ENCODE measurements at regions not wholly inside any gene's neighbourhood (a gene's known extent, or its start where the extent isn't known, plus 50 kb on each side); places are given as distances from the start of the nearest gene placed in this dataset.
A peak's percentile ranks its signal among the peaks of the same experiment; 100 is the strongest.

DNA sequence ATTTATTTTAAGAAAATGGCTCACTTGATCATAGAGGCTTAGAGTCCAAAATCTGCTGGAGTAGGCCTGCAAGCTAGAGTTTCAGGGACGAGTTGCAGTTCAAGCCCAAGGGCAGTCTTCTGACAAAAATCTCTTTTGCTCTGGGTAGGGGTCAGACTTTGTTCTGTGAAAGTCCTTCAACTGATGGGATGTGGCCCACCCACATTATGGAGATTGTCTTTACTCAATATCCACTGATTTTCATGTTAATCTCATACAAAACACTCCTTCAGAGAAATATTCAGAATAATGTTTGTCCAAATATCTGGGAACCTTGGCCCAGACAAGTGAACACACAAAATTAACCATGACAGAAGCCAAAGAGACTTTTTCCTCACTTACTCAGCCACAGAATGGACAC is 98.6 kb upstream of the RSPO3 start:
- Mint-ChIP-seq H3K9me3 (peaks cover 13% of the 10 kb centered on the region), H3K4me1 (peaks cover 33% of the 10 kb centered on the region), H3K27me3 (ENCODE audit: low read depth) (no peaks in the 10 kb centered on the region), H3K27ac (no peak overlapping the region), H3K36me3 (peaks cover 9% of the 10 kb centered on the region), H3K4me3 (no peak overlapping the region)
- no peak for DNase-seq (ENCODE audit: low spot score in 2 of 2, unreplicated experiment in 2 of 2)
- TF ChIP-seq, protein P1, sequence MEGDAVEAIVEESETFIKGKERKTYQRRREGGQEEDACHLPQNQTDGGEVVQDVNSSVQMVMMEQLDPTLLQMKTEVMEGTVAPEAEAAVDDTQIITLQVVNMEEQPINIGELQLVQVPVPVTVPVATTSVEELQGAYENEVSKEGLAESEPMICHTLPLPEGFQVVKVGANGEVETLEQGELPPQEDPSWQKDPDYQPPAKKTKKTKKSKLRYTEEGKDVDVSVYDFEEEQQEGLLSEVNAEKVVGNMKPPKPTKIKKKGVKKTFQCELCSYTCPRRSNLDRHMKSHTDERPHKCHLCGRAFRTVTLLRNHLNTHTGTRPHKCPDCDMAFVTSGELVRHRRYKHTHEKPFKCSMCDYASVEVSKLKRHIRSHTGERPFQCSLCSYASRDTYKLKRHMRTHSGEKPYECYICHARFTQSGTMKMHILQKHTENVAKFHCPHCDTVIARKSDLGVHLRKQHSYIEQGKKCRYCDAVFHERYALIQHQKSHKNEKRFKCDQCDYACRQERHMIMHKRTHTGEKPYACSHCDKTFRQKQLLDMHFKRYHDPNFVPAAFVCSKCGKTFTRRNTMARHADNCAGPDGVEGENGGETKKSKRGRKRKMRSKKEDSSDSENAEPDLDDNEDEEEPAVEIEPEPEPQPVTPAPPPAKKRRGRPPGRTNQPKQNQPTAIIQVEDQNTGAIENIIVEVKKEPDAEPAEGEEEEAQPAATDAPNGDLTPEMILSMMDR (IDR thresholded peaks at IDR 0.05; ENCODE audit: unreplicated experiment), result no peak

DNA sequence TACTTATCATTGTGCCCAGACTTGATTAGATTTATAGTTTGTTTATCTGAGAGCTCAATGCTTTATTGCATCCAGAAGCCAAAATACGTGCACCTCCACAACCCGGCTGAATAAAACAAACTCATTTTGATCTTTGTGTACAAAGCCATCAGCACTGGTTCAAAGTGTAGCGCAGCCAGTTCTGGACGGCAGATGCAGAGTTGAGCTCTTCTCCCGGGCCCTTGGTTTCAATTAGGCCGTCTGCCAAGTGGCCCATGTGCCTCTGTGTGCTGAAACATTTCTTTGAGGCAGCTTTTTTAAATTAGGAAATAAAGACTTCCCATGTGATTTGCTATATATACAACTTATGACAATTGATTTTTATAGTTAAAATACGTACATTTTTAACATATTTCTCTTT is 96.2 kb upstream of the RSPO3 start:
- peak in 1 of 2 experiments; percentile 45 for DNase-seq (ENCODE audit: low spot score in 2 of 2, unreplicated experiment in 2 of 2)
- peaks cover 13% of the 10 kb centered on the region for H3K9me3 Mint-ChIP-seq
- H3K4me1 Mint-ChIP-seq, result peaks cover 46% of the 10 kb centered on the region
- TF ChIP-seq, protein P1 (IDR thresholded peaks at IDR 0.05; ENCODE audit: unreplicated experiment), result no peak
- no peak overlapping the region for H3K4me3 Mint-ChIP-seq
- H3K27me3 Mint-ChIP-seq (ENCODE audit: low read depth), result no peaks in the 10 kb centered on the region
- peaks cover 9% of the 10 kb centered on the region for H3K36me3 Mint-ChIP-seq
- H3K27ac Mint-ChIP-seq, result peak overlapping the region; percentile 94

DNA sequence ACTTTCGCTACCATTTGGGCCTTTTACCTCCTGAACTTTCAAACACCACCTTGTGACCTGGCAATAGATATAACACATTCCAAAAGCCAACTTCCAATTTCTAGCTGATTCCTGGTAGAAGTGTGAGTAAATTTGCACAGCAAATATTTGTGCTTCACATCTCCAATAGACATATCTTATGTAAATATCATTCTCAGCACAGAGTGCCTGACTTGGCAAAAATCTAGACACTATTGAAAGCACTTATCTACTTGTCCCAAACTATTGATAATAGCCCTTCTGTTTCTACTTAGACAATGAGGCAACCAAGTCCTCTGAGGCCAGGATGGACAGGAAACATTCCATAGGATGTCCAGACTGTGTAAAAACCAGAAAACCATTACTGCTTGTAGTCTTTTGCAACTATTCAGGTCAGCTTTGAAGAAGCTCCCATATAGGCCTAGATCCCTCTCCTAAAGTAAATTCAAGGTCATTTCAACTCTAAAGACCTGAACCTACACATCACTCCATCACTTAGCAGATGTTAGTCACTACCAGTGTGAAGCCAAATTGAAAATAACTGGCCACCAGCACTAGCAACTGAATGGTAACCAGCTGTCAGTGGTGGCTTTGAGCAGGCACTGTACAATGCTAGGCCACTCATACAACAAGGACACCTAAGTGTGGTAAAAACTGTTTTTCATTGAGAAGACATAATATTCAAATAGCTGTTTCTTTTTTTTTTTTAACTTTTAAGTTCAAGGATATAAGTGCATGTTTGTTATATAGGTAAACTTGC is 95.3 kb upstream of the RSPO3 start:
- no peak overlapping the region for H3K4me3 Mint-ChIP-seq
- TF ChIP-seq, protein P1 (IDR thresholded peaks at IDR 0.05; ENCODE audit: unreplicated experiment), result no peak
- no peak for DNase-seq (ENCODE audit: low spot score in 2 of 2, unreplicated experiment in 2 of 2)
- H3K27me3 Mint-ChIP-seq (ENCODE audit: low read depth), result no peaks in the 10 kb centered on the region
- peaks cover 9% of the 10 kb centered on the region for H3K36me3 Mint-ChIP-seq
- peak overlapping the region; percentile 57 for H3K27ac Mint-ChIP-seq
- H3K9me3 Mint-ChIP-seq, result peaks cover 13% of the 10 kb centered on the region
- H3K4me1 Mint-ChIP-seq, result peaks cover 52% of the 10 kb centered on the region

DNA sequence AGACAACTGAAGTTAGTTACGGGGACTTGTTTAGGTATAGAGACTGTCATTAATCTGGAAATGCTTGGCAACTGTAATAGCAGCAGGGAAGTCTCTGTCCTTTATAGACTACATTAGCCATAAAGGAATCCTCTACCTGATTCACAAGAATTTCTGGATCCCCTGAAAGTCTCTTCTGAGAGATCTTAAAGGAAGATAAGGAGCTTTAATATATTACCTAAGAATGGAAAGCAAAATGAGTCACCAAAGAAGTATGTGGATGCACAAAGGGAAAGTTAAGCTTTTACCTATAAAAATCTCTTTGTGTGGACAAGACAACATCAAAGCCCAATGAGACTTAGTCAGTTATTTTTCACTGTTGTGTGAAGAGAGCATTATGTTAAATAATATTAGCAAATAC is 92.2 kb upstream of the RSPO3 start:
- TF ChIP-seq, protein P1 (IDR thresholded peaks at IDR 0.05; ENCODE audit: unreplicated experiment), result no peak
- Mint-ChIP-seq H3K27ac (peak overlapping the region; percentile 82), H3K27me3 (ENCODE audit: low read depth) (no peaks in the 10 kb centered on the region), H3K4me1 (peaks cover 58% of the 10 kb centered on the region), H3K9me3 (peaks cover 11% of the 10 kb centered on the region), H3K36me3 (peaks cover 9% of the 10 kb centered on the region), H3K4me3 (no peak overlapping the region)
- no peak for DNase-seq (ENCODE audit: low spot score in 2 of 2, unreplicated experiment in 2 of 2)

DNA sequence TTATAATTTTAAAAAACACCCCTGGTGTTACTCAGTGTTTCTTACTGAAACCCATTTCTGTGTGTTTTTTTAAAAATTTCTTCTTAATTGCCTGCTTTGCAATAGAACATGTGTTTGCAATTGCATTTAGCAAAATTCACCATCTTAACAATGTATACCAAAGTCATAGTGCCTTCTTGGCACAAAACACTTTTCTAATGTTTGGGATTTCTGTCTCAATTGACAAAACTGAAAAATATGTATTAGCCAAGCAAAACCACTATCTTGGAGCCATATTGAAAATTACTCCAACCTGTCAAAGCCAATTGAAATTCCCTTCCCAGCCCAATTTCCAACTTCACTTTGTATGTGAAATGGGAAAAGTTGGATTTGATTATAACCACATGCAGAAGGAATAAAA is 88.4 kb upstream of the RSPO3 start:
- no peaks in the 10 kb centered on the region for H3K9me3 Mint-ChIP-seq
- no peaks in the 10 kb centered on the region for H3K27me3 Mint-ChIP-seq (ENCODE audit: low read depth)
- H3K4me3 Mint-ChIP-seq, result no peak overlapping the region
- no peak for DNase-seq (ENCODE audit: low spot score in 2 of 2, unreplicated experiment in 2 of 2)
- peaks cover 64% of the 10 kb centered on the region for H3K4me1 Mint-ChIP-seq
- no peak overlapping the region for H3K27ac Mint-ChIP-seq
- TF ChIP-seq, protein P1 (IDR thresholded peaks at IDR 0.05; ENCODE audit: unreplicated experiment), result no peak
- H3K36me3 Mint-ChIP-seq, result no peaks in the 10 kb centered on the region

All from mesothelial cell of epicardium (in vitro differentiated cells).